ENCODE measurements at regions not wholly inside any gene's neighbourhood (a gene's known extent, or its start where the extent isn't known, plus 50 kb on each side); places are given as distances from the start of the nearest gene placed in this dataset.

DNA sequence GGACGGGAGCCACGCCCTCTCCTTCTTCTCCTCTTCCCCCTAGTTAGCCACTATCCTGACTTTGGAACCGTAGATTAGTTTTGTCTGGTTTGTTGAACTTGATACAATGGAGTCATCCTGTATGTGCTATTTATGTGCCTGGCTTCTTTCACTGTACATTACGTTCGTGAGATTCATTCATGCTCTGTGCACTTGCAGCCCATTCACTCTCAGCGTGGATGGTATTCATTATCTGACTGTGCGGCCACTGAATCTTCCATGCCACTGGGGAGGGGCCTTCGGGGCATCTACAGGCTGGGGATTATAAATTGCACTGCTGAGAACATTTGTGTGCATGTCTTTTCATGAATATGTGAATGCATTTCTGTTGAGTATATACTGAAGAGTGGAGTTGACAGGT is 262.5 kb downstream of the CDH26 start:
- H2AK5ac ChIP-seq (ENCODE audit: low read depth, low read length) = no peak overlapping the region
- ATAC-seq (ENCODE audit: low read depth) = no peak
- dilution Hi-C loops (cut with HindIII; ENCODE audit: low sequenced_read_pairs, unreplicated experiment) (no loop called here), intact Hi-C loops (cut with micrococcal nuclease) (no loop called here), in situ Hi-C loops (cut with MboI; ENCODE audit: low sequenced_read_pairs) (loop anchor here (25.0 kb wide), 1 partner anchor 892 kb away; no protein-coding TSS in a partner anchor)
- H3K27ac ChIP-seq (ENCODE audit: insufficient read depth, low read length) = no peak overlapping the region
- DNase-seq = no peak
- no peak overlapping the region for H2AFZ ChIP-seq (replicated peaks; ENCODE audit: low read length, poor library complexity)
- H3K27me3 ChIP-seq (ENCODE audit: control insufficient read depth, insufficient read depth, low read length) = peaks cover under 1% of the 10 kb centered on the region; the same call in 1 of the 2 replicates
- WGBS, 2 experiments (ENCODE audit: extremely low coverage in 2 of 2, insufficient read length in 1 of 2) = 90% methylated on average over 2 of the region's 8 CpGs; no CpG with 5 or more reads in 1 of the 2 experiments
- H4K20me1 ChIP-seq (ENCODE audit: insufficient read depth, low read length) = no peaks in the 10 kb centered on the region
- H4K91ac ChIP-seq (ENCODE audit: insufficient read depth, low read depth, low read length) = no peak overlapping the region
- no peaks in the 10 kb centered on the region for H3K4me1 ChIP-seq (ENCODE audit: control insufficient read depth, insufficient read depth, low read length)
- no peak overlapping the region for H3K9ac ChIP-seq (ENCODE audit: low read depth, low read length)
- CTCF ChIA-PET = no interaction called here
- H2BK20ac ChIP-seq (ENCODE audit: low read depth, low read length) = no peak overlapping the region
- no peak overlapping the region for H3K4ac ChIP-seq (ENCODE audit: low read depth, low read length)
- POLR2A ChIA-PET (ENCODE audit: unreplicated experiment) = no interaction called here
- H3K9me1 ChIP-seq (ENCODE audit: insufficient read depth, low read length) = no peaks in the 10 kb centered on the region
- BruUV-seq (replicated peaks) = no TSS peak
- H3K56ac ChIP-seq (ENCODE audit: extremely low read depth, insufficient read depth, low read length) = no peak overlapping the region
- H3K23ac ChIP-seq (ENCODE audit: low read depth, low read length) = no peak overlapping the region
- no peak overlapping the region for H3K4me2 ChIP-seq (ENCODE audit: low read depth, low read length)
- H3K9me3 ChIP-seq (ENCODE audit: control insufficient read depth, insufficient read depth, low read length) = no peaks in the 10 kb centered on the region
- no peaks in the 10 kb centered on the region for H3K79me1 ChIP-seq (ENCODE audit: low read depth in 1 of 2, low read length in 2 of 2)
- H3K36me3 ChIP-seq (ENCODE audit: control insufficient read depth, insufficient read depth, low read length) = no peaks in the 10 kb centered on the region
- H4K8ac ChIP-seq (ENCODE audit: low read depth in 2 of 2, low read length in 2 of 2) = no peak overlapping the region
- TF ChIP-seq MXI1 (IDR thresholded peaks at IDR 0.05; ENCODE audit: borderline replicate concordance, low read depth, low read length) (no peak), SMC3 (IDR thresholded peaks at IDR 0.05; ENCODE audit: low read depth, low read length) (no peak), POLR2A (IDR thresholded peaks at IDR 0.05; ENCODE audit: low read depth, low read length) (no peak), MAZ (IDR thresholded peaks at IDR 0.05; ENCODE audit: borderline replicate concordance, low read depth, low read length) (no peak), RFX5 (IDR thresholded peaks at IDR 0.05; ENCODE audit: low read depth, low read length) (no peak), CHD1 (IDR thresholded peaks at IDR 0.05; ENCODE audit: low read depth, low read length) (no peak), BHLHE40 (IDR thresholded peaks at IDR 0.05; ENCODE audit: low read depth, low read length) (no peak), CEBPB (IDR thresholded peaks at IDR 0.05; ENCODE audit: low read depth, low read length) (no peak), NFE2L2 (IDR thresholded peaks at IDR 0.05; ENCODE audit: low read depth, low read length) (no peak), RAD21 (IDR thresholded peaks at IDR 0.05; ENCODE audit: low read length) (no peak), FOS (IDR thresholded peaks at IDR 0.05; ENCODE audit: low read depth, low read length) (no peak), MAFK (IDR thresholded peaks at IDR 0.05; ENCODE audit: low read depth, low read length) (no peak), RCOR1 (IDR thresholded peaks at IDR 0.05; ENCODE audit: insufficient replicate concordance, low read length) (no peak)
- TF ChIP-seq, protein P1, sequence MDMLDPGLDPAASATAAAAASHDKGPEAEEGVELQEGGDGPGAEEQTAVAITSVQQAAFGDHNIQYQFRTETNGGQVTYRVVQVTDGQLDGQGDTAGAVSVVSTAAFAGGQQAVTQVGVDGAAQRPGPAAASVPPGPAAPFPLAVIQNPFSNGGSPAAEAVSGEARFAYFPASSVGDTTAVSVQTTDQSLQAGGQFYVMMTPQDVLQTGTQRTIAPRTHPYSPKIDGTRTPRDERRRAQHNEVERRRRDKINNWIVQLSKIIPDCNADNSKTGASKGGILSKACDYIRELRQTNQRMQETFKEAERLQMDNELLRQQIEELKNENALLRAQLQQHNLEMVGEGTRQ (IDR thresholded peaks at IDR 0.05; ENCODE audit: low read depth, low read length) = no peak
- TF ChIP-seq, protein P2, sequence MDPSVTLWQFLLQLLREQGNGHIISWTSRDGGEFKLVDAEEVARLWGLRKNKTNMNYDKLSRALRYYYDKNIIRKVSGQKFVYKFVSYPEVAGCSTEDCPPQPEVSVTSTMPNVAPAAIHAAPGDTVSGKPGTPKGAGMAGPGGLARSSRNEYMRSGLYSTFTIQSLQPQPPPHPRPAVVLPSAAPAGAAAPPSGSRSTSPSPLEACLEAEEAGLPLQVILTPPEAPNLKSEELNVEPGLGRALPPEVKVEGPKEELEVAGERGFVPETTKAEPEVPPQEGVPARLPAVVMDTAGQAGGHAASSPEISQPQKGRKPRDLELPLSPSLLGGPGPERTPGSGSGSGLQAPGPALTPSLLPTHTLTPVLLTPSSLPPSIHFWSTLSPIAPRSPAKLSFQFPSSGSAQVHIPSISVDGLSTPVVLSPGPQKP (IDR thresholded peaks at IDR 0.05; ENCODE audit: borderline replicate concordance, low read depth, low read length) = no peak
- TF ChIP-seq, protein P3, sequence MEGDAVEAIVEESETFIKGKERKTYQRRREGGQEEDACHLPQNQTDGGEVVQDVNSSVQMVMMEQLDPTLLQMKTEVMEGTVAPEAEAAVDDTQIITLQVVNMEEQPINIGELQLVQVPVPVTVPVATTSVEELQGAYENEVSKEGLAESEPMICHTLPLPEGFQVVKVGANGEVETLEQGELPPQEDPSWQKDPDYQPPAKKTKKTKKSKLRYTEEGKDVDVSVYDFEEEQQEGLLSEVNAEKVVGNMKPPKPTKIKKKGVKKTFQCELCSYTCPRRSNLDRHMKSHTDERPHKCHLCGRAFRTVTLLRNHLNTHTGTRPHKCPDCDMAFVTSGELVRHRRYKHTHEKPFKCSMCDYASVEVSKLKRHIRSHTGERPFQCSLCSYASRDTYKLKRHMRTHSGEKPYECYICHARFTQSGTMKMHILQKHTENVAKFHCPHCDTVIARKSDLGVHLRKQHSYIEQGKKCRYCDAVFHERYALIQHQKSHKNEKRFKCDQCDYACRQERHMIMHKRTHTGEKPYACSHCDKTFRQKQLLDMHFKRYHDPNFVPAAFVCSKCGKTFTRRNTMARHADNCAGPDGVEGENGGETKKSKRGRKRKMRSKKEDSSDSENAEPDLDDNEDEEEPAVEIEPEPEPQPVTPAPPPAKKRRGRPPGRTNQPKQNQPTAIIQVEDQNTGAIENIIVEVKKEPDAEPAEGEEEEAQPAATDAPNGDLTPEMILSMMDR (conservative IDR thresholded peaks at IDR 0.05; ENCODE audit: low read depth, low read length) = no peak
- H4K5ac ChIP-seq (ENCODE audit: low read depth, low read length) = no peak overlapping the region
- H3K4me3 ChIP-seq (ENCODE audit: insufficient read depth, low read depth, low read length) = no peak overlapping the region
- H3K18ac ChIP-seq (ENCODE audit: low read depth, low read length) = no peak overlapping the region
- no peak overlapping the region for H2BK120ac ChIP-seq (ENCODE audit: low read depth, low read length)
- no peak overlapping the region for H2BK5ac ChIP-seq (ENCODE audit: low read depth, low read length, poor library complexity, severe bottlenecking)
- H3K14ac ChIP-seq (replicated peaks; ENCODE audit: low read depth, low read length) = no peak overlapping the region
- H2AK9ac ChIP-seq (replicated peaks; ENCODE audit: low read depth, low read length, poor library complexity) = no peak overlapping the region
- H2BK15ac ChIP-seq (ENCODE audit: low read depth, low read length) = no peak overlapping the region
